ENCODE measurements at regions not wholly inside any gene's neighbourhood (a gene's known extent, or its start where the extent isn't known, plus 50 kb on each side); places are given as distances from the start of the nearest gene placed in this dataset.
"Not testable (repeated sequence)": the region's sequence is repeated elsewhere in the genome, so short reads cannot be mapped to it uniquely, and the experiment has no call there.

- Histone ChIP-seq H3K4me3 (ENCODE audit: low read depth, low read length) (no peak overlapping the region), H3K27ac (ENCODE audit: low read depth, low read length) (no peak overlapping the region), H3K27me3 (ENCODE audit: control insufficient read depth, insufficient read depth, low read length) (no peaks in the 10 kb centered on the region), H3K4me1 (ENCODE audit: control insufficient read depth, insufficient read depth, low read length) (no peaks in the 10 kb centered on the region), H3K9me3 (ENCODE audit: control insufficient read depth, insufficient read depth, low read length) (peaks cover 7% of the 10 kb centered on the region), H3K36me3 (ENCODE audit: control insufficient read depth, insufficient read depth, low read length) (no peaks in the 10 kb centered on the region)
- 80% methylated on average over 22 of the region's 23 CpGs for WGBS (ENCODE audit: insufficient coverage)
- DNase-seq (ENCODE audit: low read depth in 4 of 6, low spot score in 6 of 6) = no peak
Measured at GRCh38 chr16:35146031-35146710, 1686.8 kb downstream of the TP53TG3F start.

- H3K9me3 ChIP-seq (ENCODE audit: control insufficient read depth, insufficient read depth, low read length) = peaks cover 4% of the 10 kb centered on the region
- 80% methylated on average over 12 of the region's 14 CpGs for WGBS (ENCODE audit: insufficient coverage)
- H3K36me3 ChIP-seq (ENCODE audit: control insufficient read depth, insufficient read depth, low read length) = no peaks in the 10 kb centered on the region
- H3K27ac ChIP-seq (ENCODE audit: low read depth, low read length) = no peak overlapping the region
- H3K4me3 ChIP-seq (ENCODE audit: low read depth, low read length) = no peak overlapping the region
- no peaks in the 10 kb centered on the region for H3K27me3 ChIP-seq (ENCODE audit: control insufficient read depth, insufficient read depth, low read length)
- H3K4me1 ChIP-seq (ENCODE audit: control insufficient read depth, insufficient read depth, low read length) = no peaks in the 10 kb centered on the region
- DNase-seq (ENCODE audit: low read depth in 4 of 6, low spot score in 6 of 6) = no peak
Measured at GRCh38 chr16:35146723-35147458, 1687.5 kb downstream of the TP53TG3F start.

GRCh38 chr16:35147556-35148504 is 1688.4 kb downstream of the TP53TG3F start:
- peaks cover 4% of the 10 kb centered on the region for H3K9me3 ChIP-seq (ENCODE audit: control insufficient read depth, insufficient read depth, low read length)
- H3K4me1 ChIP-seq (ENCODE audit: control insufficient read depth, insufficient read depth, low read length) = no peaks in the 10 kb centered on the region
- no peaks in the 10 kb centered on the region for H3K27me3 ChIP-seq (ENCODE audit: control insufficient read depth, insufficient read depth, low read length)
- 62% methylated on average over 7 of the region's 10 CpGs for WGBS (ENCODE audit: insufficient coverage)
- H3K27ac ChIP-seq (ENCODE audit: low read depth, low read length) = no peak overlapping the region
- no peak overlapping the region for H3K4me3 ChIP-seq (ENCODE audit: low read depth, low read length)
- DNase-seq (ENCODE audit: low read depth in 4 of 6, low spot score in 6 of 6) = no peak
- no peaks in the 10 kb centered on the region for H3K36me3 ChIP-seq (ENCODE audit: control insufficient read depth, insufficient read depth, low read length)

GRCh38 chr16:35148748-35149147 is 1689.3 kb downstream of the TP53TG3F start:
- H3K27me3 ChIP-seq (ENCODE audit: control insufficient read depth, insufficient read depth, low read length) = no peaks in the 10 kb centered on the region
- DNase-seq (ENCODE audit: low read depth in 4 of 6, low spot score in 6 of 6) = no peak
- H3K4me3 ChIP-seq (ENCODE audit: low read depth, low read length) = no peak overlapping the region
- WGBS (ENCODE audit: insufficient coverage) = 38% methylated on average over 3 of the region's 3 CpGs
- H3K9me3 ChIP-seq (ENCODE audit: control insufficient read depth, insufficient read depth, low read length) = peaks cover 4% of the 10 kb centered on the region
- no peaks in the 10 kb centered on the region for H3K36me3 ChIP-seq (ENCODE audit: control insufficient read depth, insufficient read depth, low read length)
- H3K4me1 ChIP-seq (ENCODE audit: control insufficient read depth, insufficient read depth, low read length) = no peaks in the 10 kb centered on the region
- H3K27ac ChIP-seq (ENCODE audit: low read depth, low read length) = no peak overlapping the region

GRCh38 chr16:35149550-35149949 is 1690.1 kb downstream of the TP53TG3F start:
- 45% methylated on average over 3 of the region's 3 CpGs for WGBS (ENCODE audit: insufficient coverage)

GRCh38 chr16:35150805-35151312 is 1691.4 kb downstream of the TP53TG3F start:
- H3K4me1 ChIP-seq (ENCODE audit: control insufficient read depth, insufficient read depth, low read length) = no peaks in the 10 kb centered on the region
- H3K27me3 ChIP-seq (ENCODE audit: control insufficient read depth, insufficient read depth, low read length) = no peaks in the 10 kb centered on the region
- H3K9me3 ChIP-seq (ENCODE audit: control insufficient read depth, insufficient read depth, low read length) = peaks cover 1% of the 10 kb centered on the region
- DNase-seq (ENCODE audit: low read depth in 4 of 6, low spot score in 6 of 6) = no peak
- WGBS (ENCODE audit: insufficient coverage) = 78% methylated on average over 1 of the region's 1 CpG
- no peak overlapping the region for H3K27ac ChIP-seq (ENCODE audit: low read depth, low read length)
- no peak overlapping the region for H3K4me3 ChIP-seq (ENCODE audit: low read depth, low read length)
- H3K36me3 ChIP-seq (ENCODE audit: control insufficient read depth, insufficient read depth, low read length) = no peaks in the 10 kb centered on the region

More at GRCh38 chr16:35149550-35149949, 1690.1 kb downstream of the TP53TG3F start:
- Histone ChIP-seq H3K9me3 (ENCODE audit: control insufficient read depth, insufficient read depth, low read length) (peaks cover 4% of the 10 kb centered on the region), H3K4me3 (ENCODE audit: low read depth, low read length) (no peak overlapping the region), H3K36me3 (ENCODE audit: control insufficient read depth, insufficient read depth, low read length) (no peaks in the 10 kb centered on the region), H3K27ac (ENCODE audit: low read depth, low read length) (no peak overlapping the region), H3K27me3 (ENCODE audit: control insufficient read depth, insufficient read depth, low read length) (no peaks in the 10 kb centered on the region), H3K4me1 (ENCODE audit: control insufficient read depth, insufficient read depth, low read length) (no peaks in the 10 kb centered on the region)
- DNase-seq (ENCODE audit: low read depth in 4 of 6, low spot score in 6 of 6) = no peak

GRCh38 chr16:35152067-35152627 is 1692.7 kb downstream of the TP53TG3F start:
- H3K27ac ChIP-seq (ENCODE audit: low read depth, low read length) = no peak overlapping the region
- no peaks in the 10 kb centered on the region for H3K4me1 ChIP-seq (ENCODE audit: control insufficient read depth, insufficient read depth, low read length)
- H3K4me3 ChIP-seq (ENCODE audit: low read depth, low read length) = no peak overlapping the region
- H3K36me3 ChIP-seq (ENCODE audit: control insufficient read depth, insufficient read depth, low read length) = no peaks in the 10 kb centered on the region
- no peaks in the 10 kb centered on the region for H3K27me3 ChIP-seq (ENCODE audit: control insufficient read depth, insufficient read depth, low read length)
- WGBS (ENCODE audit: insufficient coverage) = 42% methylated on average over 1 of the region's 1 CpG
- H3K9me3 ChIP-seq (ENCODE audit: control insufficient read depth, insufficient read depth, low read length) = peaks cover 1% of the 10 kb centered on the region
- DNase-seq (ENCODE audit: low read depth in 4 of 6, low spot score in 6 of 6) = no peak

GRCh38 chr16:35154627-35155026 is 1695.2 kb downstream of the TP53TG3F start:
- H3K27me3 ChIP-seq (ENCODE audit: control insufficient read depth, insufficient read depth, low read length) = no peaks in the 10 kb centered on the region
- H3K9me3 ChIP-seq (ENCODE audit: control insufficient read depth, insufficient read depth, low read length) = peaks cover 1% of the 10 kb centered on the region
- H3K27ac ChIP-seq (ENCODE audit: low read depth, low read length) = no peak overlapping the region
- DNase-seq (ENCODE audit: low read depth in 4 of 6, low spot score in 6 of 6) = no peak
- no peaks in the 10 kb centered on the region for H3K4me1 ChIP-seq (ENCODE audit: control insufficient read depth, insufficient read depth, low read length)
- no peaks in the 10 kb centered on the region for H3K36me3 ChIP-seq (ENCODE audit: control insufficient read depth, insufficient read depth, low read length)
- no peak overlapping the region for H3K4me3 ChIP-seq (ENCODE audit: low read depth, low read length)

- 76% methylated on average over 15 of the region's 15 CpGs for WGBS (ENCODE audit: insufficient coverage)
- not testable (repeated sequence) for H3K4me1 ChIP-seq (ENCODE audit: control insufficient read depth, insufficient read depth, low read length); H3K36me3 ChIP-seq (ENCODE audit: control insufficient read depth, insufficient read depth, low read length); H3K27ac ChIP-seq (ENCODE audit: low read depth, low read length); DNase-seq (ENCODE audit: low read depth in 4 of 6, low spot score in 6 of 6); H3K4me3 ChIP-seq (ENCODE audit: low read depth, low read length); H3K27me3 ChIP-seq (ENCODE audit: control insufficient read depth, insufficient read depth, low read length); H3K9me3 ChIP-seq (ENCODE audit: control insufficient read depth, insufficient read depth, low read length)
Measured at GRCh38 chr16:35157549-35157948, 1698.1 kb downstream of the TP53TG3F start.

All from spinal cord (tissue), 9 donors.